ENCODE measurements at regions not wholly inside any gene's neighbourhood (a gene's known extent, or its start where the extent isn't known, plus 50 kb on each side); places are given as distances from the start of the nearest gene placed in this dataset.
"Not testable (repeated sequence)": the region's sequence is repeated elsewhere in the genome, so short reads cannot be mapped to it uniquely, and the experiment has no call there.

DNA sequence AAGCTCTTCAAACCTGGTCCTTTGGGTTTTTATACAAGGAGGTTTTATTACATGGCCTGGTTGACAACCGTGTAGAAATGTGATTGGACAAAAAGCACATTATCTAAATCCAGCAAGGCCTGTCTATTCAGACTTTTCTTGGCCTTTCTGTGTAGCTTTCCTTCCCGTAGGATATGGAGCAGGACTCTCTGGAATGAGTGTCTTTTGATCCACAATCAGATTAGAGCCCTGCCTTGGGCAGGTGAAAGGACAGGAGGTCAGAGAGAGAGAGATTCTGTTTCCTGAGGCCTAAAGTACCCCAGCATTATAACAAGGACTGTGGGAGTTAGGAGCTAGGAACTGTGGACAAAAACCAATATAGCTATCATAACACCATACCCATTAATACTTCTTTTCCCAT is 375.5 kb upstream of the RGS6 start:
- peak overlapping the region; percentile 63 for H3K27ac ChIP-seq
- no peak for DNase-seq
- H3K9ac ChIP-seq (ENCODE audit: low read depth in 2 of 2, low read length in 2 of 2), result no peak overlapping the region
- TF ChIP-seq, protein P1, sequence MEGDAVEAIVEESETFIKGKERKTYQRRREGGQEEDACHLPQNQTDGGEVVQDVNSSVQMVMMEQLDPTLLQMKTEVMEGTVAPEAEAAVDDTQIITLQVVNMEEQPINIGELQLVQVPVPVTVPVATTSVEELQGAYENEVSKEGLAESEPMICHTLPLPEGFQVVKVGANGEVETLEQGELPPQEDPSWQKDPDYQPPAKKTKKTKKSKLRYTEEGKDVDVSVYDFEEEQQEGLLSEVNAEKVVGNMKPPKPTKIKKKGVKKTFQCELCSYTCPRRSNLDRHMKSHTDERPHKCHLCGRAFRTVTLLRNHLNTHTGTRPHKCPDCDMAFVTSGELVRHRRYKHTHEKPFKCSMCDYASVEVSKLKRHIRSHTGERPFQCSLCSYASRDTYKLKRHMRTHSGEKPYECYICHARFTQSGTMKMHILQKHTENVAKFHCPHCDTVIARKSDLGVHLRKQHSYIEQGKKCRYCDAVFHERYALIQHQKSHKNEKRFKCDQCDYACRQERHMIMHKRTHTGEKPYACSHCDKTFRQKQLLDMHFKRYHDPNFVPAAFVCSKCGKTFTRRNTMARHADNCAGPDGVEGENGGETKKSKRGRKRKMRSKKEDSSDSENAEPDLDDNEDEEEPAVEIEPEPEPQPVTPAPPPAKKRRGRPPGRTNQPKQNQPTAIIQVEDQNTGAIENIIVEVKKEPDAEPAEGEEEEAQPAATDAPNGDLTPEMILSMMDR (IDR thresholded peaks at IDR 0.05), result no peak
- no peaks in the 10 kb centered on the region for H3K36me3 ChIP-seq
- intact Hi-C loops (cut with DNase I), result no loop called here
- peaks cover 14% of the 10 kb centered on the region for H3K4me1 ChIP-seq
- no peaks in the 10 kb centered on the region for H3K9me3 ChIP-seq
- no peak overlapping the region for H3K4me3 ChIP-seq
- H3K27me3 ChIP-seq, result no peaks in the 10 kb centered on the region

DNA sequence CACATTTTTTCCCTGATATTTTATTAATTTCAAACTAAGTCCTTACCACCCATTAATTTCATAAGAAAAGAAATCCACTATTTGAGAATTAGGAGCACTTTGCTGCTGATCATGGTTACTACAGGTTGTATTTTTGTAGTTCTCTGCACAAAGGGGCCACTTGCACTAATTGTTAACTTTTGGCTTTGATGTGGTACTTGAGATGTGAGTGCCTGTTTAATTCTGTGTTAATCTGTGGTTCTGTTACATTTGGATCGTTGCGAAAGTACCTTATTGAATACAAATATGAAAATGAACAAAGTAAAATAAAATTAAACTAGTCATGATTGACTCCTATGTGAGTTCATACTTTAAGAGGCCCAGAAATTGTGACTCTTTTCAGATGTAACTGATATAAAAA is 374.9 kb upstream of the RGS6 start:
- no peaks in the 10 kb centered on the region for H3K9me3 ChIP-seq
- TF ChIP-seq, protein P1 (IDR thresholded peaks at IDR 0.05), result no peak
- peaks cover 14% of the 10 kb centered on the region for H3K4me1 ChIP-seq
- H3K27ac ChIP-seq, result no peak overlapping the region
- H3K4me3 ChIP-seq, result no peak overlapping the region
- no peak for DNase-seq
- no peaks in the 10 kb centered on the region for H3K27me3 ChIP-seq
- intact Hi-C loops (cut with DNase I), result no loop called here
- H3K9ac ChIP-seq (ENCODE audit: low read depth in 2 of 2, low read length in 2 of 2), result no peak overlapping the region
- H3K36me3 ChIP-seq, result no peaks in the 10 kb centered on the region

DNA sequence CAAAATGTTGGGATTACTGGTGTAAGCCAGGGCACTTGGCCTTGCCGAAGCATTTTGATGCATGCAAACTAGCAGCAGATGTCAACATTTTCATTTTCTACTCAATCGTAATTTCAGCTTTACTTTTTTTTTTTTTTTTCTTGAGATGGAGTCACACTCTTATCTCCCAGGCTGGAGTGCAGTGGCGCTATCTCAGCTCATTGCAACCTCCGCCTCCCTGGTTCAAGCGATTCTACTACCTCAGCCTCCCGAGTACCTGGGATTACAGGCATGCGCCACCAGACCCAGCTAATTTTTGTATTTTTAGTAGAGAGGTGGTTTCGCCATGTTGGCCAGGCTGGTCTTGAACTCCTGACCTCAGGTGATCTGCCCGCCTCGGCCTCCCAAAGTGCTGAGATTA is 373.3 kb upstream of the RGS6 start:
- H3K4me1 ChIP-seq; H3K4me3 ChIP-seq; H3K9me3 ChIP-seq; H3K36me3 ChIP-seq; H3K9ac ChIP-seq (ENCODE audit: low read depth in 2 of 2, low read length in 2 of 2); H3K27me3 ChIP-seq; DNase-seq; H3K27ac ChIP-seq; intact Hi-C loops (cut with DNase I): not testable (repeated sequence)

DNA sequence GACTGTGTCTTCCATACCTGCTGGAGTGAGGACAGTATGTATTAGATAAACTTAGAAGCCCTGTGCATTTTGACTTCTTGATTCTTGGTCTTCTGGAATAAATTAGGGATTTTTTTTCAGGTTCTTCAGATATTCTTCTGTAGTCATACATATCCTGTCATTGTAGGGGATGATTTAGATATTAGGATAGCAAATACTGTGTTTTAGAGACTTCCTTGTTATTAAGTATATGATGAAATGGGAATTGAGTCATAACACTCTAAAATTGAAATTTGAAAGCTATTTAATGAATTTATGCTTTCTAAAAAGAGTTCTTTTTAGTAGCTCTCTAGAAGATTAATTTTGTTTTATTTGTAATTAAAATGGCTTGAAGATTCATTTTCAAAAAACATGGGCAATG is 371.5 kb upstream of the RGS6 start:
- Histone ChIP-seq H3K27ac (no peak overlapping the region), H3K27me3 (no peaks in the 10 kb centered on the region), H3K4me3 (no peak overlapping the region), H3K9me3 (no peaks in the 10 kb centered on the region), H3K4me1 (no peaks in the 10 kb centered on the region), H3K9ac (ENCODE audit: low read depth in 2 of 2, low read length in 2 of 2) (no peak overlapping the region), H3K36me3 (no peaks in the 10 kb centered on the region)
- TF ChIP-seq, protein P1 (IDR thresholded peaks at IDR 0.05), result no peak
- no peak for DNase-seq
- intact Hi-C loops (cut with DNase I), result no loop called here

DNA sequence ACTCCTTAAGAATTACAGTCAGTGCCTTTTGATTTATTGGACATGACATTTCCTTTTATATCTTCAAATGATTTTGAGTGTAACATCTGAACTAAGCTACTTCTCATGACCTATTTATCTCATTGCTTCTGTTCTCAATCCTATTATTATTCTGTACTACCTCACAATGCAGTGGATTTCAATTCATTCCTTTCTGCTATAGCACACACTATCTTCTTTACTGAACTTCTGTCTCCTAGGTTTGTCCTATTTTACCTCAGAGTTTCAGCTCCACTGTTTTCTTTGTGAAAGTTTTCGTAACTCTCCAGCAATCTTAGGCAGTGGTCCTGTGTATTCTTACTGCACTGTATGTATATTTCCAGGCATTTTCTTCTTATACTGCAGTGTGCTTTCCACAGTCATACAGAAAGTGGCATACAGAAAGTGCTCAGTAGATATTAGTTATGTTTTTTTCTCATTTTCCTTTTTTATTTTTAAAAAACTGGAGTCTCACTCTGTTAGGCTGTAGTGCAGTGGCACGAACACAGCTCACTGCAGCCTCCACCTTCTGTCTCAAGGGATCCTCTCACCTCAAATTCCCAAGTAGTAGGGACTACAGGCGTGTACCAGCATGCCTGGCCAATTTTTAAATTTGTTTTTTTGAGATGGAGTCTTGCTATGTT is 368.6 kb upstream of the RGS6 start:
- no peak overlapping the region for H3K27ac ChIP-seq
- H3K4me3 ChIP-seq, result no peak overlapping the region
- TF ChIP-seq, protein P1 (IDR thresholded peaks at IDR 0.05), result no peak
- intact Hi-C loops (cut with DNase I), result no loop called here
- no peaks in the 10 kb centered on the region for H3K4me1 ChIP-seq
- no peaks in the 10 kb centered on the region for H3K36me3 ChIP-seq
- no peaks in the 10 kb centered on the region for H3K9me3 ChIP-seq
- no peaks in the 10 kb centered on the region for H3K27me3 ChIP-seq
- DNase-seq, result no peak
- H3K9ac ChIP-seq (ENCODE audit: low read depth in 2 of 2, low read length in 2 of 2), result no peak overlapping the region

DNA sequence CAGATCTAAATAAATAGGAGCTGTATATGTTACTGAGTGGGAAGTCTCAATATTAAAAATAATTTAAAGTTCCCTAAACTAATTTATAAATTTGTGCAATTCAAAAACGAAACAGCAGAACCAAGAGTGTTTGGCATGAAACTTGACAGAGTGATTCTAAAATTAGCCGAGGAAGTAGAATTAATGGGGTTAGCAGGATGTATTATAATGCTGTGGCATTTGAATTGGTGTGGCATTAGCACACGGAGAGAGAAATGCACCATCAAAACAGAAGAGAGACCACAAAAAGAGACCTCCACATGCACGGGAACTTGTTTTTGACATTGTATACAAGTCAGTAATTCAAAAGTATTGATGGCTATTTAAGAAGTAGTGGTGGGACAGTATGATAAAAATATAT is 366.0 kb upstream of the RGS6 start:
- no peak overlapping the region for H3K27ac ChIP-seq
- no peaks in the 10 kb centered on the region for H3K4me1 ChIP-seq
- DNase-seq, result no peak
- no peaks in the 10 kb centered on the region for H3K27me3 ChIP-seq
- TF ChIP-seq, protein P1 (IDR thresholded peaks at IDR 0.05), result no peak
- H3K4me3 ChIP-seq, result no peak overlapping the region
- intact Hi-C loops (cut with DNase I), result no loop called here
- no peaks in the 10 kb centered on the region for H3K9me3 ChIP-seq
- no peak overlapping the region for H3K9ac ChIP-seq (ENCODE audit: low read depth in 2 of 2, low read length in 2 of 2)
- H3K36me3 ChIP-seq, result no peaks in the 10 kb centered on the region

DNA sequence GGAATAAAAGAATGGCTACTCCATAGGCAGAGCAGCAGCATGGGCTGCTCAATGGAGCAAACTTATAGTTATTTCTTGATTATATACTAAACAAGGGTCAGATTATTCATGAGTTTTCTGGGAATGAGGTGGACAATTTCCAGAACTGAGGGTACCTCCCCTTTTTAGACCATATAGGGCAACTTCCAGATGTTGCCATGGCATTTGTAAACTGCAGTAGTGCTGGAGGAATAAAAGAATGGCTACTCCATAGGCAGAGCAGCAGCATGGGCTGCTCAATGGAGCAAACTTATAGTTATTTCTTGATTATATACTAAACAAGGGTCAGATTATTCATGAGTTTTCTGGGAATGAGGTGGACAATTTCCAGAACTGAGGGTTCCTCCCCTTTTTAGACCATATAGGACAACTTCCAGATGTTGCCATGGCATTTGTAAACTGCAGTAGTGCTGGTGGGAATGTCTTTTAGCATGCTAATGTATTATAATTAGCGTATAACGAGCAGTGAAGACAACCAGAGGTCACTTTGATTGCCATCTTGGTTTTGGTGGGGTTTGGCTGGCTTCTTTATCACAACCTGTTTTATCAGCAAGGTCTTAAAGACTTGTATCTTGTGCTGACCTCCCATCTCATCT is 364.6 kb upstream of the RGS6 start:
- DNase-seq; H3K9me3 ChIP-seq; H3K9ac ChIP-seq (ENCODE audit: low read depth in 2 of 2, low read length in 2 of 2); H3K4me3 ChIP-seq; H3K36me3 ChIP-seq; H3K27ac ChIP-seq; intact Hi-C loops (cut with DNase I); H3K27me3 ChIP-seq; H3K4me1 ChIP-seq: not testable (repeated sequence)

Measured in colonic mucosa (tissue), 4 donors.